ENCODE measurements at regions not wholly inside any gene's neighbourhood (a gene's known extent, or its start where the extent isn't known, plus 50 kb on each side); places are given as distances from the start of the nearest gene placed in this dataset.
"Not testable (repeated sequence)": the region's sequence is repeated elsewhere in the genome, so short reads cannot be mapped to it uniquely, and the experiment has no call there.

- no peak for TF ChIP-seq CTCF (IDR thresholded peaks at IDR 0.05; ENCODE audit: insufficient read depth, low read depth, low read length, missing control alignments)
- DNase-seq (ENCODE audit: low read depth): no peak
- no peak overlapping the region for H3K4me3 ChIP-seq (ENCODE audit: low read depth, low read length)
These were observed 1634.4 kb upstream of the DDX18 start for GRCh38 chr2:116180072-116180471.

- DNase-seq (ENCODE audit: low read depth); H3K4me3 ChIP-seq (ENCODE audit: low read depth, low read length): not testable (repeated sequence)
These were observed 1623.8 kb upstream of the DDX18 start for GRCh38 chr2:116190684-116191083.

DNA sequence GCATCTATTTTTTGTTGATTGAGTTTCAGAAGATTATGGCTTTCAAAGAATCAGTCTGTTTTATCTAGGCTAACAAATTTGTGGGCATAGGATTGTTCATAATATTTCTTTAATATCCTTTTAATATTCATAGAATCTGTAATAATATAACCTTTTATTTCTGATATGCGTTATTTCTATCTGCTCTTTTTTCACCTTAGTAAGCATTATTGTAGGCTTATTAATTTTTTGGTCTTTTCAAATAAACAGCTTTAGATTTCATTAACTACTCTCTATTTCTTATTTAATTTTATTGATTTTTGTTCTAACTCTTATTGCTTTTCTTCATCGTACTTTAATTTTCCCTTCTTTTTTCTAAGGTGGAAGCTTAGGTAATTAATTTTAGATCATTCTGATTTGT lies 1614.4 kb upstream of the DDX18 start:
- TF ChIP-seq CTCF (IDR thresholded peaks at IDR 0.05; ENCODE audit: insufficient read depth, low read depth, low read length, missing control alignments): no peak
- DNase-seq (ENCODE audit: low read depth): no peak

DNA sequence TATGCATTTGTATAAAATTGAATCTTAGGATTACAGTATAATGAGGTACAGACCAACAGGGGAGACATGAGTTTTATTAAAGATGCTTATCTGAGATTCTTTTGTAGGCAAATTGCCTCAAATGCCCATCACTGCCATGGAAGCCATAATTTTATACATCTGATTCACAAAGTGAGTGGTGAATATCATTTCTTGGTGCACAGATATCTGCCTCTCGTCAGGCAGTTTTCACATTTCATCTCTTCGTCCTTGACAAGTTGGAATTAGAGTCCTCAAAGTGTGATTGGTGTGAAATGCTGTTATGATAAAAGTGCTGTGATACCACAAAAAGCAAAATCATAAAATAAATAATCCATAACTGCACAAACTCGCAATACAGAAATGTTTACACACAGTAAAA lies 1602.8 kb upstream of the DDX18 start:
- DNase-seq (ENCODE audit: low read depth): no peak
- TF ChIP-seq CTCF (IDR thresholded peaks at IDR 0.05; ENCODE audit: insufficient read depth, low read depth, low read length, missing control alignments): no peak

More for the DNA sequence above, 1614.4 kb upstream of the DDX18 start:
- no peak overlapping the region for H3K4me3 ChIP-seq (ENCODE audit: low read depth, low read length)

DNA sequence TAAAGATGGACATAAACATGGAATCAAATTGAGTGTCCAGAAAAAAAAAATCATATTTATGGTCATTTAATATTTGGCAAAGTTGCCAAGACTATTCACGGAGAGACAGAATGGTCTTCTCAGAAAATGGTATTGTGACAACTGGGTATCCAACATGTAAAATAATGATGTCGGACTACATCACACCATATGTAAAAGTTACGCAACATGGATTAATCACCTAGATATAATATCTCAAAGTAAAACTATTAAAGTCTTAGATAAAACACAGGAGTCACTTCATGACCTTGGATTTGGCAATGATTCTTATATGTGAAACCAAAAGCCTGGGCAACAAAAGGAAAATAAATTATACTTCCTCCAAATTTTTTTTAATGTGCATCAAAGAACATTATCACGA lies 1591.7 kb upstream of the DDX18 start:
- no peak overlapping the region for H3K4me3 ChIP-seq (ENCODE audit: low read depth, low read length)

More for the DNA sequence above, 1602.8 kb upstream of the DDX18 start:
- H3K4me3 ChIP-seq (ENCODE audit: low read depth, low read length): no peak overlapping the region

GRCh38 chr2:116223912-116224311 lies 1590.6 kb upstream of the DDX18 start:
- TF ChIP-seq CTCF (IDR thresholded peaks at IDR 0.05; ENCODE audit: insufficient read depth, low read depth, low read length, missing control alignments): no peak

More for the DNA sequence above, 1591.7 kb upstream of the DDX18 start:
- no peak for DNase-seq (ENCODE audit: low read depth)
- no peak for TF ChIP-seq CTCF (IDR thresholded peaks at IDR 0.05; ENCODE audit: insufficient read depth, low read depth, low read length, missing control alignments)

GRCh38 chr2:116224610-116225009 lies 1589.9 kb upstream of the DDX18 start:
- no peak for TF ChIP-seq CTCF (IDR thresholded peaks at IDR 0.05; ENCODE audit: insufficient read depth, low read depth, low read length, missing control alignments)
- no peak for DNase-seq (ENCODE audit: low read depth)
- H3K4me3 ChIP-seq (ENCODE audit: low read depth, low read length): no peak overlapping the region

More at GRCh38 chr2:116223912-116224311, 1590.6 kb upstream of the DDX18 start:
- no peak for DNase-seq (ENCODE audit: low read depth)
- no peak overlapping the region for H3K4me3 ChIP-seq (ENCODE audit: low read depth, low read length)
